Right atrium auricular region (tissue), 2 donors: ENCODE measurements at regions not wholly inside any gene's neighbourhood (a gene's known extent, or its start where the extent isn't known, plus 50 kb on each side); places are given as distances from the start of the nearest gene placed in this dataset.

Experiments used
- DNase-seq: peaks from one replicate; pipeline ENCODE4 v3.0.0-alpha.2; 2019; ENCODE audit warnings: low spot score
- H3K27ac ChIP-seq, 2 donors: fragments of 200-600 bp; sonication (generic); 1 replicate in 1 of 2; 2 replicates in 1 of 2; pipeline ENCODE4 v1.5.1; 2016 to 2019
- H3K27me3 ChIP-seq, 2 donors: fragments of 200-600 bp; sonication (generic); one replicate each; pipeline versions ENCODE4 v1.5.1 to v1.6.0; 2017 to 2019
- H3K36me3 ChIP-seq: fragments of 200-600 bp; sonication (generic); one replicate; pipeline ENCODE4 v1.5.1; 2016
- H3K4me1 ChIP-seq, 2 donors: fragments of 200-600 bp; sonication (generic); one replicate each; pipeline versions ENCODE4 v1.5.1 to v1.6.0; 2017 to 2019
- H3K4me3 ChIP-seq, 2 donors: fragments of 200-600 bp; sonication (generic); 1 replicate in 1 of 2; 2 replicates in 1 of 2; pipeline ENCODE4 v1.5.1; 2017 to 2019; ENCODE audit warnings: mild to moderate bottlenecking in 1 of 2, moderate library complexity in 1 of 2
- H3K9me3 ChIP-seq, 2 donors: fragments of 200-600 bp; sonication (generic); one replicate each; pipeline ENCODE4 v1.5.1; 2019
- TF ChIP-seq, protein P1 (sequence below), 2 donors: fragments of 200-600 bp; sonication (generic); IDR thresholded peaks; one replicate each; pipeline ENCODE4 v1.5.1; 2019; ENCODE audit warnings: antibody characterized with exemption in 2 of 2

GRCh38 chr5:81846301-81846700 lies 95.4 kb upstream of the SSBP2 start:
- H3K4me3 ChIP-seq = no peak overlapping the region
- H3K9me3 ChIP-seq = no peaks in the 10 kb centered on the region
- peaks cover 0 to 29% of the 10 kb centered on the region in 2 donors for H3K4me1 ChIP-seq
- no peaks in the 10 kb centered on the region for H3K36me3 ChIP-seq
- H3K27ac ChIP-seq = no peak overlapping the region
- no peaks in the 10 kb centered on the region for H3K27me3 ChIP-seq
- DNase-seq = no peak
- TF ChIP-seq, protein P1, sequence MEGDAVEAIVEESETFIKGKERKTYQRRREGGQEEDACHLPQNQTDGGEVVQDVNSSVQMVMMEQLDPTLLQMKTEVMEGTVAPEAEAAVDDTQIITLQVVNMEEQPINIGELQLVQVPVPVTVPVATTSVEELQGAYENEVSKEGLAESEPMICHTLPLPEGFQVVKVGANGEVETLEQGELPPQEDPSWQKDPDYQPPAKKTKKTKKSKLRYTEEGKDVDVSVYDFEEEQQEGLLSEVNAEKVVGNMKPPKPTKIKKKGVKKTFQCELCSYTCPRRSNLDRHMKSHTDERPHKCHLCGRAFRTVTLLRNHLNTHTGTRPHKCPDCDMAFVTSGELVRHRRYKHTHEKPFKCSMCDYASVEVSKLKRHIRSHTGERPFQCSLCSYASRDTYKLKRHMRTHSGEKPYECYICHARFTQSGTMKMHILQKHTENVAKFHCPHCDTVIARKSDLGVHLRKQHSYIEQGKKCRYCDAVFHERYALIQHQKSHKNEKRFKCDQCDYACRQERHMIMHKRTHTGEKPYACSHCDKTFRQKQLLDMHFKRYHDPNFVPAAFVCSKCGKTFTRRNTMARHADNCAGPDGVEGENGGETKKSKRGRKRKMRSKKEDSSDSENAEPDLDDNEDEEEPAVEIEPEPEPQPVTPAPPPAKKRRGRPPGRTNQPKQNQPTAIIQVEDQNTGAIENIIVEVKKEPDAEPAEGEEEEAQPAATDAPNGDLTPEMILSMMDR (IDR thresholded peaks at IDR 0.05) = no peak

DNA sequence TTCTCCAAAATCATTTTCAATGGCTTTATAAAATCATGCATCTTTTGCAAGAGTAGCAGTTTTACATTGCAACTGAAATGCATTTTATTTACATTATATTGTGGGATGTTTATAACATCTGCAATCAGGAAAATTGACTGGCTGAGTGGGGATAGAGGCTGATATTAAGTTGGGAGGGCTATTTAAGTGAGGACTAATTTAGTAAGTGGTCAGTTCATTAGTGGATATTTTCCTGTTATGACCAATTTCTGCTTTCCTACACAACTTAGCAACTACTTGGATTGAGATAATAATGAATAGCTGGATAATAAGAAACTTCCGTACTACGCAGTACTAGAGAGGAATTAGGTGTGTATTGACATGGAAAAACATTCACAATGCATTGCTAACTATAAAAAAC lies 92.9 kb upstream of the SSBP2 start:
- Histone ChIP-seq H3K36me3 (no peaks in the 10 kb centered on the region), H3K27me3 (no peaks in the 10 kb centered on the region), H3K4me1 (peaks cover 0 to 9% of the 10 kb centered on the region in 2 donors), H3K9me3 (no peaks in the 10 kb centered on the region), H3K4me3 (no peak overlapping the region), H3K27ac (no peak overlapping the region)
- TF ChIP-seq, protein P1 (IDR thresholded peaks at IDR 0.05) = no peak
- DNase-seq = no peak

- H3K27ac ChIP-seq = no peak overlapping the region
- H3K4me1 ChIP-seq = peaks cover 0 to 2% of the 10 kb centered on the region in 2 donors
- no peaks in the 10 kb centered on the region for H3K36me3 ChIP-seq
- H3K4me3 ChIP-seq = no peak overlapping the region
- no peaks in the 10 kb centered on the region for H3K9me3 ChIP-seq
- TF ChIP-seq, protein P1 (IDR thresholded peaks at IDR 0.05) = no peak
- H3K27me3 ChIP-seq = no peaks in the 10 kb centered on the region
- DNase-seq = no peak
Observed at GRCh38 chr5:81842795-81843398, 92.0 kb upstream of the SSBP2 start.

- H3K27ac ChIP-seq = no peak overlapping the region
- H3K4me3 ChIP-seq = no peak overlapping the region
- DNase-seq = no peak
- H3K36me3 ChIP-seq = no peaks in the 10 kb centered on the region
- H3K27me3 ChIP-seq = no peaks in the 10 kb centered on the region
- TF ChIP-seq, protein P1 (IDR thresholded peaks at IDR 0.05) = no peak
- no peaks in the 10 kb centered on the region for H3K9me3 ChIP-seq
- H3K4me1 ChIP-seq = no peaks in the 10 kb centered on the region
Observed at GRCh38 chr5:81839034-81839433, 88.1 kb upstream of the SSBP2 start.

DNA sequence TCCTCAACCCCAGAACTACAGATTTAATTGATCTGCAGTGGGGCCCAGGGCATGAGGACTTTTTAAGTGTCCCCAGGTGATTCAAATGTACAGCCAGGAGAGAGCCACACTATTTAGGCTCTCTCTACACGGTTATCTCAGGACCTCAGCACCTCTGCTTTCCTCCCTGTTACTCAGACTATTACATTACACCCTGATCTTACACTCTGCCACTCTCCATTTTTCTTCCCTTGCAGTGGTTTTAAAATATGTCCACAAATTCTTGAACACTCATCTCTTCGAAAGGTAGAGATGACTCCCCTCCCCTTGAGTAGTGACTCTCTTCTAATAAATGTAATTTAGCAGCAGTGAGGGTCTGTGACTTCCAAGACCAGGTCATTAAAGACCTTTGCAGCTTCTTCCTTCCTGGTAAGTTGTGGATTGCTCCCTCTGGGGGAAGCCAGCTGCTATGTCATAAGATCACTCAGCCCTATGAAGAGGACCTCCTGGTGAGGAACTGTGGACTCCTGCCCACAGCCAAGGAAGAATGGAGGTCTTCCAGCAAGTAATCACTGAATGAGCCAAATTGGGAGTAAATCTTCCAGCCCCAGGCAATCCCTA lies 87.5 kb upstream of the SSBP2 start:
- DNase-seq = no peak
- H3K4me3 ChIP-seq = no peak overlapping the region
- no peaks in the 10 kb centered on the region for H3K4me1 ChIP-seq
- H3K27me3 ChIP-seq = no peaks in the 10 kb centered on the region
- H3K9me3 ChIP-seq = no peaks in the 10 kb centered on the region
- TF ChIP-seq, protein P1 (IDR thresholded peaks at IDR 0.05) = peak; percentile 15 to 62
- no peaks in the 10 kb centered on the region for H3K36me3 ChIP-seq
- H3K27ac ChIP-seq = no peak overlapping the region
